Mammary epithelial cell (primary cell): ENCODE measurements at regions not wholly inside any gene's neighbourhood (a gene's known extent, or its start where the extent isn't known, plus 50 kb on each side); places are given as distances from the start of the nearest gene placed in this dataset.

Experiments
- CTCF ChIP-seq, 2 donors: IDR thresholded peaks in 1 of 2; conservative IDR thresholded peaks in 1 of 2; 2 replicates each; pipeline ENCODE4 v1.5.1; 2011 to 2012; ENCODE audit warnings: inconsistent platforms in 2 of 2, low read length in 2 of 2, mild to moderate bottlenecking in 2 of 2, control low read depth in 1 of 2, low read depth in 1 of 2; ENCODE audit not compliant: insufficient read depth in 1 of 2; ENCODE audit errors: extremely low read depth in 1 of 2
- EZH2 ChIP-seq: IDR thresholded peaks from 2 replicates; pipeline ENCODE4 v1.6.1; 2012; ENCODE audit warnings: low read length, inconsistent platforms, borderline replicate concordance

GRCh38 chr6:22622351-22622750 lies 53.0 kb downstream of the HDGFL1 start:
- TF ChIP-seq EZH2: no peak
- TF ChIP-seq CTCF (conservative IDR thresholded peaks at IDR 0.05 in 1 of 2, IDR thresholded peaks at IDR 0.05 in 1 of 2; ENCODE audit: extremely low read depth in 1 of 2, insufficient read depth in 1 of 2, low read depth in 1 of 2, low read length in 2 of 2): no peak
